GM18907 (cell line): ENCODE measurements at regions not wholly inside any gene's neighbourhood (a gene's known extent, or its start where the extent isn't known, plus 50 kb on each side); places are given as distances from the start of the nearest gene placed in this dataset.

Experiments used
- ATAC-seq: cut with Tn5 transposase; IDR thresholded peaks from one replicate; pipeline ENCODE4 v1.9.1; 2021; ENCODE audit warnings: mild to moderate bottlenecking, moderate library complexity; ENCODE audit not compliant: unreplicated experiment

DNA sequence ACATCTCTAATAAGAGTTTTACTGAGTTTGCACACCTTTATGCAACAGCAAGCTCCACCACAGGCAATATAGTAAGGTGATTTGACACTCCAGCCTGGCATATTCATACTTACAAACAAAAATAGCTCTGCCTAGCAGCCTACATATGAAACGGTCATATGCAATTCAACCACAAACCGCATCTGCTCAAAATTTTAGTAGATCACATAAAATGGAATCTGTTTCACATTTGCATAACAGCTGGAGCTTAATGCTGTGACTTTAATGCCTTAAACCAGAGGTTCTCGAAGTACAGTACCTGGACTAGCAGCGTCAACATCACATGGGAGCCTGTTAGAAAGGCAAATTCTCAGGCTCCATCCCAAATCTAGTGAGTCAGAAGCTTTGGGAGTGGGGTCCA is 578.4 kb downstream of the CDH11 start:
- no peak for ATAC-seq

- ATAC-seq = no peak
Observed at GRCh38 chr16:64543031-64543430, 578.8 kb downstream of the CDH11 start.

GRCh38 chr16:64542152-64542551 is 579.7 kb downstream of the CDH11 start:
- no peak for ATAC-seq

- no peak for ATAC-seq
Observed at GRCh38 chr16:64541621-64542020, 580.2 kb downstream of the CDH11 start.

- no peak for ATAC-seq
Observed at GRCh38 chr16:64540434-64540833, 581.4 kb downstream of the CDH11 start.

GRCh38 chr16:64539811-64540371 is 582.0 kb downstream of the CDH11 start:
- no peak for ATAC-seq

DNA sequence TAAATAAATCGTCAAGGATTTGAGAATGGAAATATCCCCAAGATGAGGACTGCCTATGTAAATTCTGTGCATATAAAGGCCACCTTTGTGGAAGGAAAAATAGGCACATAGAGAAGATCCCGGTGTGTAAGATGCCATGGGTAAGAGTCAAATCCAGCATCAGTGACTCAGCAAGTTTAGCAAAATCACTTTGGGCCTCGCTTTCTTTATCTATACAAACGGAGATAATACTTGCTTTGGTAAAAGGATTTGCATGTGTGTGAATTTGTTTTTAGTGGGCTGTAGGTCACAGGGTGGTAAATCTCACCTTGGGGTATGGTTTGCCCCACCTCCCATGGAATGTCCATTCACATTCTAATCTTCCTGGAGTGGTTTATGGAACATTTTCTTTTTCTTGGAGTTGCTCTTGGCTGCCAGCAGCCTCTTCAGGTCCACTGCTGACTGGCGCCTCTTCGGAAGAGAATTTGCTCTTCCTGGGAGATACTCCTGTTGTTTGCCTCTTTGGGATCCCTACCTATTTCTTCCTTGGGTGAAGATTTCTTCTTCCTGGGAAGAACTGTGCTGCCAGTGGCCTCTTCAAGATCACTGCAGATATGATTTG is 587.6 kb downstream of the CDH11 start:
- no peak for ATAC-seq

- ATAC-seq = no peak
Observed at GRCh38 chr16:64532691-64533090, 589.2 kb downstream of the CDH11 start.

GRCh38 chr16:64532117-64532516 is 589.7 kb downstream of the CDH11 start:
- no peak for ATAC-seq

DNA sequence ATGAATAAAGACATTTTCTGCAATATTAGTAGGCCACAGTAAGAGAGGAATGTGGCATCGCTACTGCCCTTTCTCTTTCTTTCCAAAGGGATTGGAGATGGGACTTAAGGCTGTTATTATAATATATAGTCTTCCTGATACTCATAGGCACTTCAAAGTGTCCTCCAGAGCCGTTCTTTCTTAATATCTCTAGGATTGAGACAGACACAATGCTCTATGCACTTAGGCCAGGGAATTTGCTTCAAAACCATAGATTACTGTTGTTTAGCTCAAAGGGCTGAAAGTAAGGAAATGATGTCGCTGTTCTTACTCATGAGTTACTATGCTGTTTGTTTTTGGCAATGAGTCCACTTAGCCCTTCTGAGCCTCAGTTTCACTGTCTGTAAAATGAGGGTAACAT is 590.5 kb downstream of the CDH11 start:
- ATAC-seq = no peak

DNA sequence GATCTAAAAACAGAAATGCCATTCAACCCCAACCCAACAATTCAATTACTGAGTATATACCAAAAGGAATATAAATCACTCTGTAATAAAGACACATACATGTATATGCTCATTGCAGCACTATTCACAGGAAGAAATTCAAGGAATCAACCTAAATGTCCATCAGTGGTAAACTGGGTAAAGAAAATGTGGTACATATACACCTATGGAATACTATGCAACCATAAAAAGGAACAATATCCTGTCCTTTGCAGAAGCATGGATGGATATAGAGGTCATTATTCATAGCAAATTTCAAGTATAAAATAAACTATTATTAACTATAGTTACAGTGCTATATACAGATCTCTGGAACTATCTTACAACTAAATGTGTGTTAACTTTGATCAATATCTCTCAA is 599.3 kb downstream of the CDH11 start:
- no peak for ATAC-seq

GRCh38 chr16:64513871-64514270 is 608.0 kb downstream of the CDH11 start:
- no peak for ATAC-seq

DNA sequence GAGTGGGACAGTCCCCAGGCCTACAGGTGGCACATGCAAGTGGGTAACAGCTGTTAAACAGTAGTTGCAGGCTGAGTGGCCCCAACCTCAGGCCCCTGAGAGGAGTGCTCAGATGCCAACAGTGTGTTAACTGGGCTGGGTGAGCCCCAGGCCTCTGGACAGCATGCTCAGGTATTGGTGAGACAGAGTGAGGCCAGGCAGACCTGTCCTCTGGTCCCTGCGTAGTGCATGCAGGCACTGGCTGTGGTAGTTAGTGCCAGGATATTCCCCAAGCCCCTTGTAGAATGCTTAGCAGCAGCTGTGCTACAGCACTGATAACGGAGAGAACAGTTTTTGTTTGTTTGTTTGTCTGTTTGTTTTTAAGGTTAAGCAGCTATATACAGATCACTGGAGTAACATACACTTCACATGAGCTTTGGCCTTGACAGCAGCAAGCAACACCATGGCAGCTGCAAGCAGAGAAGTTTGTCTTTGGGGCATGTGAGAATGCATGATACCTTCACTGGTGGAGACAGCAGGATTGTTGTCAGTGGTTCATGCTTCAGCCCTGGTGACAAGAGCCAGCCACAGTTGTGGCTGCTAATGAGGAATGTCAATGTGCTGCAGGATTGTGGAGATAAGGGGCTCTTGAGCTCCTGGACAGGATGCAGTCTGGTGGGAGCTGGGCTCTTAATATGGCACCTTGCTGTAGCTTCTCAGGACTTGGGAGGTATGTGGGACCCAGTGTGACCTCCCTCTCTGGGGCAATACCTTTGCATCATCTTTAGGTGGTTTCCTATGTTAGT is 614.4 kb downstream of the CDH11 start:
- ATAC-seq = no peak

DNA sequence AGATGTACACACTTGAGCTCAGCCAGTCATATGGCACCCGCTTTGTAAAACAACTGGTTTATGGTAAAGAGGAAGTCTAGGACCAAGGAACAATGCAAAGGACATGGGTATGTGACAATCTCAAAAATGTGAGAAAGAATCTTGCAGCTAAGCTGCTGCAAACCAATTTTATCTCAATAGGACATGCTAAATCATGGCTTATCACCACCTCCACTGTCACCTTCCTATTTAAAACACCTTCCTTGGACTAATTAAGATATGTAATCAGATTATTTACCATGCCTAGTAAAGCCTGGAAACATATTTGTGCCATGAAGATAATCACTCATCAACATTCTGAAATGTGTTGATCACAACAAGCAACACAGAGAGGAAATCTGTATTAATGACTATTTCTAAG is 622.7 kb downstream of the CDH11 start:
- ATAC-seq = no peak

DNA sequence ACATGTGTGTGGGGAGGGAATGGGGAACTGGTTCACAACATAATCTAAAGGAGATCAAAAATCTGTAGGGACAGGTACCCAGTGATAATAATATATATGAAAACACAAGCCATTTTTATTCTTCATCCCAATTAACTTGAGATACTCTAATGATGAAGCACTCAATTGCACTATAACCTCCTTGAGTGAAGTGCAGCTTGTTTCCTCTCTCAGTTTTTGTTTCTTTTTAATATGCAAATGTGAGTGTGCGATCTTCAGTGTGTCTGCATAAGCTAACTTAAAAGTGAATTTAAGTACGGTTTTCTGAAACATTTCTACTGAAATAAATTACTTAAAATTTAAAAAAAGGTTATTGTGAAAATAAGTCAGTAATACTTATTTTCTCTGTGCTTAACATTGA is 623.5 kb downstream of the CDH11 start:
- no peak for ATAC-seq

GRCh38 chr16:64493709-64494108 is 628.2 kb downstream of the CDH11 start:
- no peak for ATAC-seq

GRCh38 chr16:64489449-64489848 is 632.4 kb downstream of the CDH11 start:
- ATAC-seq = no peak

- ATAC-seq = no peak
Observed at GRCh38 chr16:64486561-64486960, 635.3 kb downstream of the CDH11 start.

GRCh38 chr16:64481497-64481896 is 640.4 kb downstream of the CDH11 start:
- ATAC-seq = no peak

DNA sequence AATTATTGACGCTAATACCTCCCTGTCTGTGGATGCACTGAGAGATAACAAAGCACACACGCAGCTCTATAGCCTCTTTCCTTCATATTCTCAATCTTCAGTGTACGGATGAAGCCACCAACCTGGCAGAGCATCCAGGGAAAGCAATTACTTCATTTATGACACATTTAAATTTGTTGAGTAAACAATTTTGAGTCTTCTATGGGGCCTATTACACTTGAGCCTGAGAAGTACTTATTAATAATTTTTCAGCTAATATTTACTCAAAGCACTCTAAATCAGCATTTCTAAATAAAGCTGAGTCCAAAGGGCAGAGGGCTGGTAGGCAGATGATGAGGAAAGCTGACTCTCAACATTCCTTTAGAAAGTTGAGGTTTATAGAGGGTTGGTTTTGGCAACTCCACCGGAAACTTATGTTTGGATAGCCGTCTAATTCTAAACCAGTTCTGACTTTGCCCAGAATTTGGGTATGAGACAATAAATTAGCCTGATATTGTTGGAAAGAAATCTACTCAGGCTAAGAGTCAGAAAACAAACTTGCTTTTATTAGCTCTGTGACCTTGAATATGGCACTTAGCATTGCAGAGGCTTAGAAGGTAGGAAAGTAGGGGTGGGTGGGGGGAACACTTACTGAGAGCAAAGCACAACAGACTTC is 643.5 kb downstream of the CDH11 start:
- ATAC-seq = no peak

DNA sequence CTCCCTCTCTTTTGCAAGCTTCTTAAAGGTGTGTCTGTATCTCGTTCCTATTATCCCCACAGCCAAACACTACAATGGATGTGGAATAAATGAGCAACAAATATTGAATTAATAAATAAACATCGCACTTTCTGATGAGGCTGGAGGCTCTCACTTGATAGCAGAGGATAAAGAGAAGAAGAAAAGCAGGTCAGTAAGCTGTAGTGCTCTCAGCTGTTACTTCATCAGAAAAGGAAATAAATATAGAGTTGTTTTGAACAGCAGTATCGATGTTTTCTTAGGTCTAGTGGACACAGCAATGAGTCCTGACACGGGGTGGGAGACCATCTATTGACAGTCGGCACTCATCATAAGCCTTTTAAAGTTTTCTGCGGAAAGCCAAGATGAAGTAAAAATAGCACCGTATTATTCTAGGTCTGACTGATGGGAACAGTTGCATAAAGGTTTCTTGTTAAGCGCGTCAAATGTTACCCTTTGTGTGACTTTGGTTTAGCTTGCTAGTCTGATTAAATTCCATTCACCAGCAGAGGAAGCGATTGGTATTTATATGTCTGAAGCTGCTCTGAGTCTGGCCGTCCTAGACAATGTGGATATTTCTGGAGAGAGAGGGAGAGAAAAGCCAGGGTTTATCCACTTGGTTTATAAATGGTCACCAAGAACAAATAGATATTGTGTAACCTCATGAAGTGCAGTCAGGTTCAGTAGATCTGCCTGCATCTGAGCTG is 646.1 kb downstream of the CDH11 start:
- no peak for ATAC-seq
